Endothelial cell of umbilical vein (primary cell): ENCODE measurements at regions not wholly inside any gene's neighbourhood (a gene's known extent, or its start where the extent isn't known, plus 50 kb on each side); places are given as distances from the start of the nearest gene placed in this dataset.

Experiments used
- BruUV-seq: library from RNA; stranded (reverse); fragments of 400-500 nt; replicated peaks from 2 replicates; lab custom pipeline; 2021; lab: Mats Ljungman, UMichigan
- CTCF ChIA-PET: fragments of 300-600, 350-600 bp; sonication (Branson Sonifier 250); formaldehyde crosslinking; loops from one replicate; lab custom pipeline; 2021; ENCODE audit warnings: antibody characterized with exemption, inconsistent platforms; lab: Charles Lee
- POLR2A ChIA-PET: fragments of 300-600, 350-600 bp; sonication (Branson Sonifier 250); formaldehyde crosslinking; loops from one replicate; lab custom pipeline; 2021; ENCODE audit warnings: antibody characterized with exemption, inconsistent platforms; lab: Charles Lee
- DNase-seq: peaks from one replicate; pipeline ENCODE4 v3.0.0-alpha.2; 2011; ENCODE audit warnings: low read depth, low spot score
- FAIRE-seq: peaks from 2 replicates; lab custom pipeline; 2011; peaks lifted over from hg19 to GRCh38; lab: Jason Lieb, UNC
- H2AFZ ChIP-seq: 2 replicates; pipeline ENCODE4 v1.6.0; 2012; ENCODE audit warnings: low read depth, low read length, control low read depth, inconsistent platforms
- H3K27ac ChIP-seq: 2 replicates; pipeline ENCODE4 v1.5.1; 2011; ENCODE audit warnings: low read depth, mild to moderate bottlenecking, control low read depth, low read length, moderate library complexity; ENCODE audit not compliant: insufficient read depth
- H3K27me3 ChIP-seq, 2 experiments: 2 replicates each; pipeline versions ENCODE4 v1.6.0 to v1.6.1; 2011; ENCODE audit warnings: low read length in 2 of 2, mixed read lengths in 1 of 2; ENCODE audit not compliant: control insufficient read depth in 2 of 2, insufficient read depth in 2 of 2
- H3K36me3 ChIP-seq, 2 experiments: 2 replicates in 1 of 2; 3 replicates in 1 of 2; pipeline ENCODE4 v1.5.1; 2011; ENCODE audit warnings: low read length in 2 of 2, mild to moderate bottlenecking in 1 of 2, moderate library complexity in 1 of 2; ENCODE audit not compliant: control insufficient read depth in 2 of 2, insufficient read depth in 2 of 2; ENCODE audit errors: extremely low read depth in 1 of 2
- H3K4me1 ChIP-seq: 3 replicates; pipeline ENCODE4 v1.5.1; 2011; ENCODE audit warnings: mild to moderate bottlenecking, low read length; ENCODE audit not compliant: control insufficient read depth, insufficient read depth; ENCODE audit errors: extremely low read depth
- H3K4me2 ChIP-seq: 2 replicates; pipeline ENCODE4 v1.6.1; 2011; ENCODE audit warnings: low read length, control low read depth, mixed read lengths; ENCODE audit not compliant: insufficient read depth
- H3K4me3 ChIP-seq, 3 experiments: fragments of 200-600 bp in 1 of 3; sonication (generic), shearing (Covaris generic) in 1 of 3; replicated peaks in 1 of 3; 2 replicates each; pipeline ENCODE4 v1.5.1; 2011 to 2016; ENCODE audit warnings: control low read depth in 3 of 3, low read length in 3 of 3, mild to moderate bottlenecking in 2 of 3, inconsistent platforms in 1 of 3, low read depth in 1 of 3, moderate library complexity in 1 of 3; ENCODE audit not compliant: insufficient read depth in 1 of 3
- H3K79me2 ChIP-seq: 2 replicates; pipeline ENCODE4 v1.6.0; 2012; ENCODE audit warnings: low read length, inconsistent platforms; ENCODE audit not compliant: control insufficient read depth, insufficient read depth
- H3K9ac ChIP-seq: replicated peaks from 2 replicates; pipeline ENCODE3; 2011; ENCODE audit warnings: low read length, control low read depth; ENCODE audit not compliant: insufficient read depth; ENCODE audit errors: extremely low read depth
- H3K9me1 ChIP-seq: replicated peaks from 3 replicates; pipeline ENCODE4 v1.6.0; 2011; ENCODE audit warnings: mild to moderate bottlenecking, low read length; ENCODE audit not compliant: control insufficient read depth, insufficient read depth; ENCODE audit errors: extremely low read depth
- H3K9me3 ChIP-seq: replicated peaks from 2 replicates; pipeline ENCODE4 v1.5.1; 2012; ENCODE audit warnings: low read length, inconsistent platforms; ENCODE audit not compliant: control insufficient read depth, insufficient read depth
- H4K20me1 ChIP-seq: replicated peaks from 2 replicates; pipeline ENCODE3; 2011; ENCODE audit warnings: mild to moderate bottlenecking, low read length; ENCODE audit not compliant: control insufficient read depth, insufficient read depth; ENCODE audit errors: extremely low read depth
- EZH2 ChIP-seq: IDR thresholded peaks from 2 replicates; pipeline ENCODE4 v1.6.1; 2012; ENCODE audit warnings: borderline replicate concordance, low read depth, mild to moderate bottlenecking, moderate library complexity, low read length, inconsistent platforms; ENCODE audit not compliant: severe bottlenecking
- FOS ChIP-seq: IDR thresholded peaks from 2 replicates; pipeline ENCODE4 v1.6.1; 2011; ENCODE audit warnings: mild to moderate bottlenecking, low read length, moderate library complexity, borderline replicate concordance; ENCODE audit not compliant: insufficient read depth
- GATA2 ChIP-seq: IDR thresholded peaks from 2 replicates; pipeline ENCODE4 v1.7.0; 2011; ENCODE audit warnings: low read depth, mild to moderate bottlenecking, moderate library complexity, mixed read lengths, low read length; ENCODE audit not compliant: insufficient read length, insufficient read depth
- JUN ChIP-seq: IDR thresholded peaks from 2 replicates; pipeline ENCODE4 v1.6.1; 2011; ENCODE audit warnings: borderline replicate concordance, low read depth; ENCODE audit not compliant: insufficient read length, insufficient read depth
- MAX ChIP-seq: IDR thresholded peaks from 2 replicates; pipeline ENCODE4 v1.6.1; 2011; ENCODE audit not compliant: insufficient read depth, insufficient read length
- MYC ChIP-seq: IDR thresholded peaks from one replicate; pipeline ENCODE4 v1.6.1; 2011; ENCODE audit warnings: mild to moderate bottlenecking, low read depth, low read length
- POLR2A ChIP-seq: IDR thresholded peaks from 2 replicates; pipeline ENCODE4 v1.6.1; 2012; ENCODE audit warnings: low read depth, mild to moderate bottlenecking, control low read depth, low read length
- POLR2AphosphoS5 ChIP-seq: IDR thresholded peaks from 2 replicates; pipeline ENCODE4 v1.6.1; 2012; ENCODE audit warnings: low read depth, mild to moderate bottlenecking, control low read depth, low read length, moderate library complexity; ENCODE audit not compliant: insufficient read depth
- dilution Hi-C: fragments of 300-500 bp; cut with MboI; formaldehyde crosslinking; loops from one replicate; pipeline ENCODE4 v1.15.0; 2019; ENCODE audit warnings: low sequenced_read_pairs; ENCODE audit not compliant: extremely low pct_ligation_motif_present
- intact Hi-C: fragments of 100-400 bp; cut with micrococcal nuclease; formaldehyde crosslinking; loops from one replicate; pipeline ENCODE4 v1.10.0; 2022
- TF ChIP-seq, protein P1 (sequence below), 2 donors: IDR thresholded peaks; 1 replicate in 1 of 2; 2 replicates in 1 of 2; pipeline ENCODE4 v1.5.1; 2011; ENCODE audit warnings: low read length in 2 of 2, mild to moderate bottlenecking in 2 of 2, moderate library complexity in 2 of 2, control low read depth in 1 of 2, inconsistent platforms in 1 of 2, low read depth in 1 of 2; ENCODE audit not compliant: insufficient read depth in 1 of 2; ENCODE audit errors: extremely low read depth in 1 of 2

GRCh38 chr2:160993654-160994061 lies 166.6 kb upstream of the TANK start:
- Histone ChIP-seq H4K20me1 (no peaks in the 10 kb centered on the region), H3K4me2 (no peak overlapping the region), H3K9ac (no peak overlapping the region), H3K79me2 (no peaks in the 10 kb centered on the region), H3K4me3 (no peak overlapping the region), H3K9me1 (no peaks in the 10 kb centered on the region), H3K36me3 (no peaks in the 10 kb centered on the region), H3K27ac (no peak overlapping the region), H3K4me1 (peaks cover 2% of the 10 kb centered on the region), H2AFZ (no peak overlapping the region), H3K27me3 (no peaks in the 10 kb centered on the region), H3K9me3 (no peaks in the 10 kb centered on the region)
- BruUV-seq, result no TSS peak
- intact Hi-C loops (loop anchor here (1.0 to 5.0 kb wide), 8 partner anchors 75 to 905 kb away; no protein-coding TSS in a partner anchor), dilution Hi-C loops (no loop called here)
- no peak for DNase-seq
- ChIA-PET CTCF (interaction anchor here (0.6 to 5.4 kb wide), 29 partner anchors 9 to 1021 kb away, joined by 3 to 67 read pairs (median 8); no protein-coding TSS in a partner anchor), POLR2A (no interaction called here)
- TF ChIP-seq GATA2 (no peak), EZH2 (no peak), FOS (no peak), JUN (no peak), MYC (no peak), MAX (no peak), POLR2A (no peak), POLR2AphosphoS5 (no peak)
- TF ChIP-seq, protein P1, sequence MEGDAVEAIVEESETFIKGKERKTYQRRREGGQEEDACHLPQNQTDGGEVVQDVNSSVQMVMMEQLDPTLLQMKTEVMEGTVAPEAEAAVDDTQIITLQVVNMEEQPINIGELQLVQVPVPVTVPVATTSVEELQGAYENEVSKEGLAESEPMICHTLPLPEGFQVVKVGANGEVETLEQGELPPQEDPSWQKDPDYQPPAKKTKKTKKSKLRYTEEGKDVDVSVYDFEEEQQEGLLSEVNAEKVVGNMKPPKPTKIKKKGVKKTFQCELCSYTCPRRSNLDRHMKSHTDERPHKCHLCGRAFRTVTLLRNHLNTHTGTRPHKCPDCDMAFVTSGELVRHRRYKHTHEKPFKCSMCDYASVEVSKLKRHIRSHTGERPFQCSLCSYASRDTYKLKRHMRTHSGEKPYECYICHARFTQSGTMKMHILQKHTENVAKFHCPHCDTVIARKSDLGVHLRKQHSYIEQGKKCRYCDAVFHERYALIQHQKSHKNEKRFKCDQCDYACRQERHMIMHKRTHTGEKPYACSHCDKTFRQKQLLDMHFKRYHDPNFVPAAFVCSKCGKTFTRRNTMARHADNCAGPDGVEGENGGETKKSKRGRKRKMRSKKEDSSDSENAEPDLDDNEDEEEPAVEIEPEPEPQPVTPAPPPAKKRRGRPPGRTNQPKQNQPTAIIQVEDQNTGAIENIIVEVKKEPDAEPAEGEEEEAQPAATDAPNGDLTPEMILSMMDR (IDR thresholded peaks at IDR 0.05; ENCODE audit: extremely low read depth in 1 of 2, insufficient read depth in 1 of 2, low read depth in 1 of 2, low read length in 2 of 2), result no peak
- no peak for FAIRE-seq
